Activated T-helper 1 cell treated with anti-CD3 and anti-CD28 coated beads, Interleukin-12 subunit alpha, Interleukin-12 subunit beta, Interleukin-2, Interleukin-4 antibody, amounts not matched to agents 30 ng/mL and 10 ng/mL and 1 ng/mL, durations not matched to agents 14 hours and 24 hours and 36 hours (primary cell): ENCODE measurements at regions not wholly inside any gene's neighbourhood (a gene's known extent, or its start where the extent isn't known, plus 50 kb on each side); places are given as distances from the start of the nearest gene placed in this dataset.

ENCODE experiments used
- DNase-seq: peaks from one replicate; pipeline ENCODE4 v3.0.0; 2021; ENCODE audit warnings: low spot score
- H3K27ac Mint-ChIP-seq: one replicate; pipeline ENCODE4 v1.8.0; 2021; ENCODE audit warnings: mild to moderate bottlenecking, mixed read lengths
- H3K27me3 Mint-ChIP-seq: one replicate; pipeline ENCODE4 v1.8.0; 2022; ENCODE audit warnings: mild to moderate bottlenecking, moderate library complexity, mixed read lengths; ENCODE audit not compliant: insufficient read depth
- H3K36me3 Mint-ChIP-seq: one replicate; pipeline ENCODE4 v1.8.0; 2021; ENCODE audit warnings: low read depth, mixed read lengths
- H3K4me1 Mint-ChIP-seq: one replicate; pipeline ENCODE4 v1.8.0; 2021; ENCODE audit warnings: low read depth, mixed read lengths
- H3K4me3 Mint-ChIP-seq: one replicate; pipeline ENCODE4 v1.8.0; 2021; ENCODE audit warnings: mild to moderate bottlenecking, moderate library complexity, mixed read lengths
- H3K9me3 Mint-ChIP-seq: one replicate; pipeline ENCODE4 v1.8.0; 2021; ENCODE audit warnings: mixed read lengths
- intact Hi-C: fragments of 100-400 bp; cut with micrococcal nuclease; formaldehyde crosslinking; loops from one replicate; pipeline ENCODE4 v1.15.1; 2024

GRCh38 chr5:167764641-167765289 is 526.7 kb upstream of the WWC1 start:
- Mint-ChIP-seq H3K4me3 (no peak overlapping the region), H3K9me3 (peaks cover 5% of the 10 kb centered on the region), H3K4me1 (no peaks in the 10 kb centered on the region), H3K27ac (no peak overlapping the region), H3K36me3 (no peaks in the 10 kb centered on the region), H3K27me3 (no peaks in the 10 kb centered on the region)
- DNase-seq = no peak
- intact Hi-C loops = no loop called here

- H3K9me3 Mint-ChIP-seq = peaks cover 5% of the 10 kb centered on the region
Measured at GRCh38 chr5:167765352-167765751, 526.1 kb upstream of the WWC1 start.

GRCh38 chr5:167766957-167767356 is 524.5 kb upstream of the WWC1 start:
- no peaks in the 10 kb centered on the region for H3K27me3 Mint-ChIP-seq
- no peak overlapping the region for H3K27ac Mint-ChIP-seq
- H3K9me3 Mint-ChIP-seq = peaks cover 5% of the 10 kb centered on the region
- no peaks in the 10 kb centered on the region for H3K36me3 Mint-ChIP-seq
- DNase-seq = no peak
- intact Hi-C loops = no loop called here
- no peak overlapping the region for H3K4me3 Mint-ChIP-seq
- H3K4me1 Mint-ChIP-seq = no peaks in the 10 kb centered on the region

More at GRCh38 chr5:167765352-167765751, 526.1 kb upstream of the WWC1 start:
- DNase-seq = no peak
- Mint-ChIP-seq H3K36me3 (no peaks in the 10 kb centered on the region), H3K4me1 (no peaks in the 10 kb centered on the region), H3K27ac (no peak overlapping the region), H3K27me3 (no peaks in the 10 kb centered on the region), H3K4me3 (no peak overlapping the region)
- intact Hi-C loops = no loop called here

- Mint-ChIP-seq H3K4me3 (no peak overlapping the region), H3K27ac (no peak overlapping the region), H3K27me3 (no peaks in the 10 kb centered on the region), H3K36me3 (no peaks in the 10 kb centered on the region), H3K4me1 (no peaks in the 10 kb centered on the region), H3K9me3 (peaks cover 5% of the 10 kb centered on the region)
- no peak for DNase-seq
- intact Hi-C loops = no loop called here
Measured at GRCh38 chr5:167767795-167768194, 523.6 kb upstream of the WWC1 start.

- Mint-ChIP-seq H3K27ac (no peak overlapping the region), H3K27me3 (no peaks in the 10 kb centered on the region), H3K4me3 (no peak overlapping the region), H3K9me3 (peaks cover 5% of the 10 kb centered on the region), H3K4me1 (no peaks in the 10 kb centered on the region), H3K36me3 (no peaks in the 10 kb centered on the region)
- DNase-seq = no peak
- intact Hi-C loops = no loop called here
Measured at GRCh38 chr5:167769846-167770413, 521.5 kb upstream of the WWC1 start.

- Mint-ChIP-seq H3K4me3 (no peak overlapping the region), H3K36me3 (no peaks in the 10 kb centered on the region), H3K9me3 (peaks cover 5% of the 10 kb centered on the region), H3K4me1 (no peaks in the 10 kb centered on the region), H3K27me3 (no peaks in the 10 kb centered on the region), H3K27ac (no peak overlapping the region)
- intact Hi-C loops = no loop called here
- DNase-seq = no peak
Measured at GRCh38 chr5:167770461-167770860, 521.0 kb upstream of the WWC1 start.

GRCh38 chr5:167771571-167771970 is 519.9 kb upstream of the WWC1 start:
- Mint-ChIP-seq H3K4me3 (no peak overlapping the region), H3K36me3 (no peaks in the 10 kb centered on the region), H3K27me3 (no peaks in the 10 kb centered on the region), H3K4me1 (no peaks in the 10 kb centered on the region), H3K9me3 (no peaks in the 10 kb centered on the region), H3K27ac (no peak overlapping the region)
- no peak for DNase-seq
- intact Hi-C loops = no loop called here

GRCh38 chr5:167773668-167774301 is 517.7 kb upstream of the WWC1 start:
- Mint-ChIP-seq H3K4me3 (no peak overlapping the region), H3K36me3 (no peaks in the 10 kb centered on the region), H3K27me3 (no peaks in the 10 kb centered on the region), H3K27ac (no peak overlapping the region), H3K9me3 (no peaks in the 10 kb centered on the region), H3K4me1 (no peaks in the 10 kb centered on the region)
- intact Hi-C loops = no loop called here
- DNase-seq = no peak

GRCh38 chr5:167777746-167778145 is 513.7 kb upstream of the WWC1 start:
- intact Hi-C loops = no loop called here
- Mint-ChIP-seq H3K9me3 (no peaks in the 10 kb centered on the region), H3K4me3 (no peak overlapping the region), H3K27me3 (no peaks in the 10 kb centered on the region), H3K4me1 (no peaks in the 10 kb centered on the region), H3K27ac (no peak overlapping the region), H3K36me3 (no peaks in the 10 kb centered on the region)
- DNase-seq = no peak

GRCh38 chr5:167778228-167778627 is 513.2 kb upstream of the WWC1 start:
- Mint-ChIP-seq H3K9me3 (no peaks in the 10 kb centered on the region), H3K27me3 (no peaks in the 10 kb centered on the region), H3K4me1 (no peaks in the 10 kb centered on the region), H3K4me3 (no peak overlapping the region), H3K36me3 (no peaks in the 10 kb centered on the region), H3K27ac (no peak overlapping the region)
- intact Hi-C loops = no loop called here
- DNase-seq = no peak

GRCh38 chr5:167779644-167780043 is 511.8 kb upstream of the WWC1 start:
- Mint-ChIP-seq H3K36me3 (no peaks in the 10 kb centered on the region), H3K4me3 (no peak overlapping the region), H3K27me3 (no peaks in the 10 kb centered on the region), H3K27ac (no peak overlapping the region), H3K9me3 (no peaks in the 10 kb centered on the region), H3K4me1 (no peaks in the 10 kb centered on the region)
- no peak for DNase-seq
- intact Hi-C loops = no loop called here

- H3K27ac Mint-ChIP-seq = no peak overlapping the region
- H3K4me3 Mint-ChIP-seq = no peak overlapping the region
- no peaks in the 10 kb centered on the region for H3K9me3 Mint-ChIP-seq
- H3K4me1 Mint-ChIP-seq = no peaks in the 10 kb centered on the region
- no peaks in the 10 kb centered on the region for H3K27me3 Mint-ChIP-seq
- intact Hi-C loops = no loop called here
- DNase-seq = no peak
- H3K36me3 Mint-ChIP-seq = no peaks in the 10 kb centered on the region
Measured at GRCh38 chr5:167780177-167780576, 511.3 kb upstream of the WWC1 start.

GRCh38 chr5:167783145-167783817 is 508.2 kb upstream of the WWC1 start:
- Mint-ChIP-seq H3K4me1 (no peaks in the 10 kb centered on the region), H3K9me3 (no peaks in the 10 kb centered on the region), H3K4me3 (no peak overlapping the region), H3K27me3 (no peaks in the 10 kb centered on the region), H3K36me3 (no peaks in the 10 kb centered on the region), H3K27ac (no peak overlapping the region)
- intact Hi-C loops = no loop called here
- no peak for DNase-seq
